Forelimb muscle (tissue), 1 donor: ENCODE measurements at regions not wholly inside any gene's neighbourhood (a gene's known extent, or its start where the extent isn't known, plus 50 kb on each side); places are given as distances from the start of the nearest gene placed in this dataset.
"Not testable (repeated sequence)": the region's sequence is repeated elsewhere in the genome, so short reads cannot be mapped to it uniquely, and the experiment has no call there.

Experiments used
- DNase-seq: peaks from one replicate; pipeline ENCODE4 v3.0.0-alpha.2; 2013; ENCODE audit warnings: low read depth

DNA sequence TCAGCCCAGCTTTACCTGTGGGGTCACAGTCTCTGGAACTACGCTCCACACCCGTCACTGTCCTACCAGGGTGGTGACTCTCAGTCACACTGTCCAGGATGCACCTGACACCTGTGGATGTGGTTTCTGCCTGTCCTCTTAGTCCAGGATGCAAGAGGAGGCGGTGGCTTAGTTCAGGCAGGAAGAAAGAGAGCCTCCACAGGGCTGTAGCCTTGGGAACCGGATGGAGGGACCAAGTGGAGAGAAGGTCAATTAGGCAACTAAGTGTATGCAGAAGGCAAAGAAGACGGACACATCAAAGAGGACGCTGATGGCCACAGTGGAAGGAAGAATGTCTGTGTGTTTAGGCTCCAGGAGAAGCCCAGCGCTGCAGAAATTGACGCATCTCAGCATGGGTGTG lies 153.9 kb upstream of the IRF2BP2 start:
- no peak for DNase-seq

DNA sequence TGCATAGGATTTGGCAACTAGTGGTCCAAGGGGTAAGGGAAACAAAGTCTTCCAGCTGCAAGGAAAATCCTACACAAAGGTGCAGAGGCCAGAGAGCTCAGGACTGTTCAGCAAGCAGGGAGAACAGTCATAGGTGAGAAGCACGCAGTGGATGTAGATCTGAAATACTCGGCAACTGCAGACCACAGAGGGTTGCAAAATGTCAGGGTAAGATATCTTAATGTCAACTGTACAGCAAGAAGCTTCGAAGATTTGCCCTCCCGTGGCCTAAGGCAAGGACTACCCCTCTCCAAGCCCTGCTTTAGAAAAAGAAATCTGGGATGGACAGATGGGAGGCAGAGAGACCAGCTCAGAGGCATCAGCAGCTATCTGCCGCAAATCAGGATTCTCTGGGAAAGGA lies 153.4 kb upstream of the IRF2BP2 start:
- DNase-seq = no peak

DNA sequence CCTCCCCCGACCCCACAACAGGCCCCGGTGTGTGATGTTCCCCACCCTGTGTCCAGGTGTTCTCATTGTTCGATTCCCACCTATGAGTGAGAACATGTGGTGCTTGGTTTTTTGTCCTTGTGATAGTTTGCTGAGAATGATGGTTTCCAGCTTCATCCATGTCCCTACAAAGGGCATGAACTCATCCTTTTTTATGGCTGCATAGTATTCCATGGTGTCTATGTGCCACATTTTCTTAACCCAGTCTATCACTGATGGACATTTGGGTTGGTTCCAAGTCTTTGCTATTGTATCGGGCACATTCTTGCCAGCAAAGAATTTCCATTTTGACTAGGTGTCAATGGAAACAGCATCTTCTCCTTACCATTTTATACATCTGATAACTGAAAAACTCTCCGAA lies 152.1 kb upstream of the IRF2BP2 start:
- DNase-seq = not testable (repeated sequence)

DNA sequence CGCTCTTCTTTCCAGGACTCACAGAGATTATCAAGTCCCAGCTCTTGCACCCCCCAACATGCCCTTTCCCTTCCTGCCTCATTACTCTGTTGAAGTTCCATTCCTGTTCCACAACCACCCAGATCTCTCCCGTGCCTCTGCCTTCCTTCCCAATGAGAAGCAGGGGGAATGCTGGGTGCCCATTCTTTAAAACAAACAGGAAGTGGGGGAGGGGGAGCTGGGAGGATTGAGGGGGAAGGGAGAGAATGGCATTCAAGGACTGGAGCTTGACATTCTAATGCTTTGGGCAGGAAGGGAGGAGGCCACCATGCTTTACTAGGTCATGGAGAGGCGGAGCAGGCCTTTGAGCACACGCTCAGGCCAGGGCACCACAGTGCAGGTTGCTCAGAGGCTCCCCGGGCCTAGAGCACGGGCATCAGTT lies 150.3 kb upstream of the IRF2BP2 start:
- no peak for DNase-seq

DNA sequence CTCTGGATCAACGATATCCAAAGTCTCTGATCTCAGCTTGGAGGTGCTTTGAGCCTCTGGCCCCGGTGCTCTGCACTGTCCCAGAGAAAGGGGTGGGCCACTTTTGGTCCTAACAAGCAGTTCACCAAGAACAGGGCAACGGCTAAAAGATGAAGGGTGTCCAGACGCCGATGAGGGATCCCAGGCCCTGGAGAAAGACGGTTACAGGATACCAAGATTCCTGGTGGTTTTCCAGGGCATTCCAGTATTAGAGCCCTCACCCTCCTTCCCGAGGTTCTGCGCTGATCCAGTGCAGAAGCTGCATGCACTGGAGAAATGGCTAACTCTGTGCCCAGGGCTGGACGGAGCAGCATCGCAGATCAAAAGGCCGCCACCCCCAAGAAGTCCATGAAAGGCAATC lies 149.9 kb upstream of the IRF2BP2 start:
- DNase-seq = no peak

DNA sequence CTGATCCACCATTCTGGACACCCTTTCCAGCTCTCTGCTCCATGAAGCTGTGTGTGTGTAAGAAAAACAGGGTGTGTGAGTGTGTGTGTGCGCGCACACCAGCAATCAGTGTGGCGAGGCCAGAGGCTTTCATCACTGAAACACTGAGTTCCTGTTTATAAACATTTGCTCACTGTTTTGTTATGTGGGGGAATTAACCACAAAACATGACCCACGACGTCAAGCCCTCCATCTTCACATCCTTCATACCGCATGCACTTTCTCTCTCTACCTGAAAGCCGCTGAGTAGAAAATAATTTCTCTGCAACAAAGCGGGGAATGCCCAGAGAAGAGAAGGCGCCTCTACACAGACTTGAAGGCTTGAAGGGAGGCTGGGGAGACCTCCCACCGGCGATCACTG lies 148.9 kb upstream of the IRF2BP2 start:
- no peak for DNase-seq

DNA sequence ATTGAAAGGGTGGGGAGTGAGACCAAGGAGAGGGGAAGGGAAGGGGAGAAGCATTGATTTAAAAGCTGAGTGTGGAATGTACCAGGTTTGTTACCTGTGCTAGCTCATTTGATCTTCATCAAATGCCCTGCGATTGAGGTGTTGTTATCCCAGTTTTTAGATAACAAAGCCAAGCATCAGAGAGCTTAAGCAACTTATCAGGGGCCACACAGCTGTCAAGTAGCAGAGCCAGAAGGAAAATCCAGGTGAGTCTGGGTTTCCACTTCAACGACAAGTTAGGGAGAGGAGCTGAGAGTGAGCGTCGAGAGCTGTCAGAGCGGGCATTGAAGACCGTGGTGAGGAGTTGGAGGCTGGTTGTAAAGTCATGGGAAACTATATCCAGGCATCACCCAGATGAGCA lies 146.9 kb upstream of the IRF2BP2 start:
- DNase-seq = no peak

DNA sequence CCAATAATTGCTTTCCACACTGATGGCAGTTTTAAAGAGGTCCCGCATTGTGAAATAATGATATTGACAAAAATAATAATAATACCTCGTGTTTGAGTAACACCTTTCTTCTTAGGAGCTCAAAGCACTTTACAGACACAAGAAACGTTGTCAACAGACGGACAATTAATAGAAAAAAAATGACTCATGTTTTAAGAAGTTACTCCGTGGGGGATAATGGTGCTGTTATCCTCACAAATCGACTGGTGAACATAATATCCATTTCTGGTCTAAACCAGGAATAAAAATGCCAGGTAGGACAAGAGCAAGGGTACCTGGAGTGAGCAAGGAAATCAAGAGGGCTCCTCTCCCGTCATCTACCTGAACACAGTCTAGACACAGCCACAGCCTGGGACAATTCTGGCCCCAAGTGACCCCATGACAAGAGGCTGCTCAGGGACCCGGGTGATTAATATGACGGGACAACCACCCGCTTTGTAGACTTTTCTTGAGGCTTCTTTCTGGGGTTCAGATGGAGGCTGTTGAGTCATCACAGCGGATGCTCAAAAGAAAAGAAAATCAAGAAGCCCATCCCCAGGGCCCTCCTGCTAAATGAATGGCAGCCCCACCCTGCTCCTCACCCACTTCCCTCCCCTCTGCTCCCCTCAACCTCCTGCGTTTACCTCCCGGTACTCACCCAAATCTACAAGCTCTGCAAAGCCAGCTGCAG lies 146.2 kb upstream of the IRF2BP2 start:
- DNase-seq = no peak

DNA sequence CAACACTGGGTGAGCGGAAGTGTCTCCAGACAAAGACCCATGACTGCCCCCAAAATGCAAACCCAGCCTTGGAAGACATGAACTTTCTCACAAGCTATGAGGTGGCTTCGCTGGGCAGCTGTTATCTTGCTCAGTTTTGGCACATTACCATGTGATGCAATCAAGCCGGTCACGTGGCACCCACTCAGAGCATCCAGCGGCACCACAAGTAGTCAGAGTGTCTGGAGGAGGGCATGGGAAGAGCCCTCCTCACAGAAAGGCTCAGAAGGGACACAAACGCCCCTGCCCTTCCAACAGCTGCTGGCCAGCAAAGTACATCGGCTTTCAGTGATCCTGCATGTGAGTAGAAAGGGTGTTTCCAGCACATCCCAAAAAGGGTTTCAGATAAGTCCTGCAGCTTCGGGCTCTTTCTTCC lies 145.5 kb upstream of the IRF2BP2 start:
- DNase-seq = no peak

DNA sequence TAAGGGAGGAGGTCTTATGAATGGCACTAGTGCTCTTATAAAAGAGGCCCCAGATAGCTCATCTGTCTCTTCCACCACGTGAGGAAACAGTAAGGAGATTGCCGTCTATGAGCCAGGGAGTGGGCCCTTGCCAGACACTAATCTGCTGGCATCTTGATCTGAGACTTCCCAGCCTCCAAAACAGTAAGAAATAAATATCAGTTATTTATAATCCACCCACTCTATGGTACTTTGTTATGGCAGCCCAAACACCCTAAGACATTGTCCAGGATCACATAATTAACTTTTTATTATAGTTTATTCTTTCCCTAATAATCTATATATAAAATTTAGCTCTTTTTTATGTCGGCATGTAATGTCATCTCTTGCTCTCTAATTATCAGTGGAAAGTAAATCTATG lies 144.0 kb upstream of the IRF2BP2 start:
- DNase-seq = no peak

DNA sequence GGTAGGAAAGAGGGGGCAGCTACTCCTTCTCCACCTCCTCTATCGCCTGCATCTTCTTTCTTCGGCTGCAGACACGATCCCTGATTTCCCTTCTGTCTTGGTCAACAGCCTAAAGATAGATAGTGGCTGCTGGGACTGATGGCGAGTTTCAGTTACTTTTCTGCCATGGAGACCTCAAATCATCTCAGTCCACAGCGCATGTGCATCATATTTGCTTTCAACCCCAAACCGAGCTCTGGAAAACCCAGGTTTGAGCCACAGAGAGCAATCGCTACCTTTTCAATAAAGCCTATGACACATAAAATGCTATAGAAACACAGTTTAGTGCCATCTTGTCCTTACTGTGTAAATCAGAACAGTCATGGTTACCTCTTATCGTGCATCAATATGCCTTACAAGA lies 142.9 kb upstream of the IRF2BP2 start:
- no peak for DNase-seq

DNA sequence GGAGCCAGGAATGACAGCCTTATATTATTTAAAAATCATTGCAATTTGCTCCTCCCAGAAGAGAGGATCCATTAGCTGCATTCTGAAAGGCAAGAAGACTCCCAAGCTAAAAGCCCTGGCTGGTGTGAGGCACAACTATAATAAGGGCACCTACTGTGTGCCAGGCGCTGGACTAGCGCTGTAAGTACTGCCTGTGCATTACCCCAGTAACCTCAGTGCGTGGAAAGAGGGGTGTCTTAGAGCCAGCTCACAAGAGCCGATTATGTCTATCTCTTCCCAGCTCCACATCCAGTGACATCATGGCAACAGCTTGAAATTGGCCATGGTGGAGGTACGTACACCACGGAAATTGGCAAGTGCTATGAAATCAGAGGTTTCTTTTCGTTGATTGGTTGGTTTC lies 141.7 kb upstream of the IRF2BP2 start:
- DNase-seq = no peak

DNA sequence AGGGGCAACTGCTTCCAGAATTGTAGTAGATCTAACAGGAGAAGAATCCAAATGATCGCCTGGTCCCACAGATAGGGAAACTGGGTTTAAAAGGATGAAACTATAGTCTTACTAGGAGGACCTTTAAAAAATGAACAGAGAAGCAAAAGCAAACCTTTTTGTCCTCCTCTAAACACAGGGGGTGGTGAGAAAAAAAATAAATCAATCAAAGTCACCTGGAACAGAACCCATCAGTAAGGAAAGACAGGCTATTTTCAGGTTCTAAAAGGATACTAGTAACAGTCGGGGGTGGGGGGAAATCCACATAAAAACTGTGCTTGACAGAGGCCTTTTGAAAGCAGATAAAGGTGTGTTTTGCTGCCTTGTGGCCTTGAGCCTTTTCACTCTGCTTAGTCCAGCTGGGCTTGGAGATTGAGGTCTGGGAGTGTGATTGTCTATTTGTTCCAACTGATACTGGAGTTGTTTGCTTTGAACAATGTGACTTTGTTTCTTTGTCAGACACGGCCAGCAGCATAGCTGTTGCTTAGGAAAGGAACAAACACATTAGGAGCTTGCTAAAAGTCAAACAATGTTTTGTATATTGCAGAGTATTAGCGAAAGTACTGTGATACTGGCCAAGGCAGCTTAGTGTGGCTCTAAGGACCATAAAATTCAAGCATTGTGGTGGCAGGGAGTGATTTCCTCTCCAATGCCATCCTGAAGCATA lies 141.1 kb upstream of the IRF2BP2 start:
- no peak for DNase-seq

DNA sequence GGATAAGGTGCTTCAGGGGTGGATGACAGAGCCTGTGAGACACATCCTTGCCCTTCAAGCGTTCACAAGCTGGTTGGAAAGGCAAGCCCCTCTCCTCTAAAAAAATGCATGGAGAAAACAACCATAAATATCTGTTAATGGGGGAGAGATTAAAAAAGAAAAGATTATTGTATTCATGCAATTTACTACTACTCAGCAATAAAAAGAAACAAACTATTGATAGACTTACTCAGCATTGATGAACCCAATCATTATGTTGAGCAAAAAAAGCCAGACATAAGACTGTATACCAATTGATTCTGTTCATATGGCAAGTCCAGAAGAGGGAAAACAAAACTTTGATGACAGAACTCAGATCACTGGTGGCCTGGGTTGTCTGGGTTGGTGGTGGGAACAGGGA lies 138.7 kb upstream of the IRF2BP2 start:
- DNase-seq = no peak

DNA sequence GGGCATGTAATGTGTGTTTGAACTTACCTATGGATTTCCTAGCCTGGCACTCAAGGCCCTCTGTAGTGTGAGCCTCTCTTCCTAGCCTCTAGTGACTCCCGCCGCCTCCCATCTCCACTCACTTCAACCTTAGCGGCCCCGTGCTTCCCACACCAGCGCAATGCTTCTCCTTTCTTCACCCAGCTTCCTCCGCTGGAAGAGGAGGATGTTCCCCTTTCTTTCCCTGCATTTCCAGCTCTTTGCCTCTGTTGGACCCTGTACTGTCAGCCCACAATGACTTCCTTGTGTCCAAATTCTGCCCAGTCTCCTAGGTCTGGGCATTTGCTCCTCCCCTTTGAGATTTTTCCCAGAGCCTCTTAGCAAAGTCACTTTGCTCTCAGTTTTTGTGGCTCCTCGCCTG lies 138.1 kb upstream of the IRF2BP2 start:
- no peak for DNase-seq

DNA sequence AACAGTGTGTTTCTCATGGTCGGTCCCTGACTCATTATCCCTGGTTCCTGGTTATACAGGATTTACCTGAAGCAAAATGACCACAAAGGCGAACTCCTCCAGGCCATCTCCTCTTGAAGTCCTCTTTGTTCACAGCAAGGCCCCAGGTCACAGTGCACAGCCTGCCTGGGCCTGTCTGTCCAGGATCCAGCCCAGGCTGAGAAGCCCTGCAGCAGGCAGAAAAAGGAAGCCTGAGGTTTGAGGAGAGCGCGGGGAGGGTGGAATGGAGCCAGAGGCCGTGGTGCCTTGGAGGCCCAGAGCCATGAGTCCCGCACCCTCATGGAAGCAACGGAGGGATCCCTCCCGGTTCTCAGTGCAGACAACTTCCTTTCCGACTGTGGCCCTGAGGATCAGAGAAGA lies 136.8 kb upstream of the IRF2BP2 start:
- DNase-seq = no peak

DNA sequence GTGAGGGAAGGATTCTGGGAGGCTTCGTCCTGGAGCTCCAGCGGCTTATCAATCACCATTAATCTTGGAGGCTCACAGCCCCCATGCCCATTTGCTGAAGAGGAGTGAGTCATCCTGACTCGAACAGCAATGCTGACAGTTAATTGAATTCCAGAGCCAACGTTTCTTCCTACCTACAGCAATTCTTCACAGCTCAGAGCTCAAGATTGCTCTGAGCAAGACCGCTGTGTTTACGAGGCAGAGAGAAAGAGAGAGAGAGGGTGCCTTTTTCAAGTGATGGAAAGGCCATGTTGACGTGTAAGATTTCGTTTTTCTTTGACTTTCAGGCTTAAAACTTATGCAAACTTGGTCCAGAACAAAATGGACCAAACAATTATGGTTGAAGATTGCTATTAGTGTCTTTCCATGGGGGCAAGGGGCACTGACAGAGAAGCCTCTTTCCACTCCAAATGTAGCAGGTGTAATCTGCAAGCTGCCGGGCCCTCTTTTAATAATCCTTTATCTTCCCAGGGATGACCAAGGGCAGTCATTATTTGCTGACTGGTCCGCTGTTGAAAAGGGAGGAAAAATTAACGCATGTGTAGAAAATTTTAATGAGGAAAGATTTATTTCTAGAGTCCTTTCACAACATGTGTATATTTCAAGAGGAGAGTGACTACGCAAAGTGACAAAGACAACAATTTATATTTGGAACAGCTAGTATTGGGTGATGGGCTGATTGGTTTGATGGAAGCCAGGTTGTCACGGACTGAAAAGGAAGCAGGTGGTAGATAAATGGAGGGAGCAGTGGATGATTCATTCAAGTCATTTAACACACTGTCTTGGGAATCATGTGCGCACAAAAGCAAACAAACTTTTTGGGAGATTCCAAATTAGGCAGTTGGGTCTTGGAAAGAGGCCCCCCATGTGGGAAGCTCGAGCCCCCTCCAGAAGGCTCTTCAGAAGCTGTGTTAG lies 136.1 kb upstream of the IRF2BP2 start:
- DNase-seq = no peak

DNA sequence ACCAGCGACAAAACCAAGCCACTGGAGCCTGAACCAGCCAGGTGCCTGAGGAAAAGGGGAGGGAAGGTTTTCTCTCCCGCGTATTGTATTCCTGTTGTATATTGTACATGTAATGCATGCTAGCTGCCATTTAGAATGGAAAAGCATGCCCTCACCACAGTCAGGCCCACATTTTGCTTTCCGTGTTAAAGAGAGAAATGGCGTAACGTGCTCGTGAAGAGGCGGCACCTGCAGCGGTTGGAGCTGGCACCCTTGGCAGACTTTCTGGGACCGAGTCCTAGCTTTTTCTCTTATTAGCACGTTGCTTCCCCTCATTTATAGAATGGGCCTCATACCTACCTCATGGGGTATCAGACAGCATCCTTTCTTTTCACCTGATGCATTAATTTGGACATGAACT lies 135.3 kb upstream of the IRF2BP2 start:
- DNase-seq = no peak

DNA sequence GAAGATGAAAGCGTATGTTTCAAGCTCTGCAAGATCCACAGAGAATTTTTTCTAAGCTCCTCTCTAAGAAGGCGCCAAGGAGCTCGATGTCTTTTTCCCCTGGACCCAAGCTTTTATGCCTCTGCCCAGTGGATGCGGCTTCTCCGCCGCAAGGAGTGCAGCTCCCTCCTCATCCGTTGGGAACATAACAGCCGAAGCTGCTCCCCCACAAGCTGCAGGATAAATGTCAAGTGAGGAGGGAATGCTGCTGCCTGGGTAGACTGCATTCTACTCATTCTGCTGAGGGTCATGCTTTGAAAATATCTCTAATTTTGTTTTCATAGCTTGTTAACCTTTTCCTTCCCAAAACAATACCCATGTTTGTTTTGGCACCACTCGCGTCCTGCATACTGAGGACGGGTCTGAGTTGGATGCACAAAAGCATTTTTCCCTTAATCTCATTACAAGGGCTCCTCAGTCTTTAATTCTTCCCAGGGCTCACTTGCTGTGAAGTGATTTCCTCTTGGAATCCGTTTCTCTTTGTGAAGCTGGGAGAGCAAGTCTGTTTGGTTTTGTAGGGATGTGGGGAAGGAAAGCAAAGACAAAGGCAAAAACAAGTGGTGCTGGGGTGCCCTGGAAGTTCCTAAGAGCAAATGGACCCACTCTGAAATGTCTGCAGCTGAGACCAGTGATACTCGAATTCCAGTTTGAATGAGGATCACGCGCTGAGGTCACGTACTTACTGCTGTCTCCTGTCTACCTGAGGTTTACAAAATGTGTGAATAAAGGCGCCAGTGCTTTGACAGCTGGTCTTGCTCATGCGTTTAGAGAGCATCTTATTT lies 134.0 kb upstream of the IRF2BP2 start:
- DNase-seq = no peak

DNA sequence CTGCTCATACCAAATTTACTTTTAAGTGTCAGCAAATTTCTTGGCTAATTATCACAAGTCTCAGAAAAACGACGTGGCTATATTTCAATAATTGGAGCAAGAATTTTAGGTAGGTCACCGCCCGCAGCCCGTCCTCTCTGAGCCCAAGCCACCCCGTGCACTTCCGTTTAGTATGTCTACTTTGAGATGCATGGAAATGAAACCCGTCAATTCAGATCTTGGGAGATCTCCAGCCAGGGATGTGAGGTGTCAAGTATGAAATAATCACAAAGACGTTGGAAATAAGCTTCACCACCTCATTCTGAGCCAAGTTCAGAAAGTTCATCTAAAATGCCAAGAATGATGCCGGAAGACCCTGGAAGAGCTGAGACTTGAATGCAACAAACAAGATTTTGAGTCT lies 132.6 kb upstream of the IRF2BP2 start:
- no peak for DNase-seq

DNA sequence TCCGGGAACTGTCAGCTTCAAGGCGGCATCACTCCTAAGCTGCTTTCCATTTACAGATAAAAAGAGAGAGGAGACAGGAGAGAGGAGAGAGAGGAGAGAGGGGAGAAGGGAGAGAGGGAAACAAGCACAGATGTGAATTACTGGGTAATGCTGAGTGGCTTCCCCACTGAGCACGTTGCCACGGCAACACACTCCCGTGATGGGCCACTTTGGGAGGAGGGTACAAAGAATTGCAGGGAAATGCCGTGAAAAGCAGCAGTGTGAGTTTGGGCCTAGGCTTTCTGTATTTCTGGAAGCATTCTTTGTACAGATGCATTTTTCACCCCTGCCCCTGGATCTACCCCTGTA lies 128.0 kb upstream of the IRF2BP2 start:
- no peak for DNase-seq

DNA sequence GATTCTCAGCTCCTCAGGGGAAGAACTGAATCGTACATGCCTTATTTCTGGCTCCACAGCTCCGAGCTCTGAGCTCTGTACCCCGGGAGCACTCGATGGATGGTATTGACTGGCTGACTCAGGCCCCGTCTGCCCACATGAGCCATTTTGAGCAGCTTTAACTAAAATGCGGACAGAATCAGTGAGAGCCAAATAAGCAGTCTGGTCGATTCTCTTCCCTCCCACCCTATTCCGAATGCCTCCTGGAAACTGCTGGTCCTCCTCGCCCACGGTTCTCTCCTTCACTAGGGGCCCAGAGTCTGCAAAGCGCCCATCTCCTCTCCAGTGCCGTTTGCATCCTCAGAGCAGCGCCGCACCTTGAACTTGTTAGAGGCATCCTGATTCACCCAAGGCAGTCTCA lies 125.9 kb upstream of the IRF2BP2 start:
- DNase-seq = no peak
